NCI-H2029 treated with DMSO at 0.1 percent for 48 hours (cell line): ENCODE measurements at regions not wholly inside any gene's neighbourhood (a gene's known extent, or its start where the extent isn't known, plus 50 kb on each side); places are given as distances from the start of the nearest gene placed in this dataset.

Source experiments
- DNase-seq: peaks from one replicate; lab custom pipeline; 2025; lab: John Stamatoyannopoulos, UW

DNA sequence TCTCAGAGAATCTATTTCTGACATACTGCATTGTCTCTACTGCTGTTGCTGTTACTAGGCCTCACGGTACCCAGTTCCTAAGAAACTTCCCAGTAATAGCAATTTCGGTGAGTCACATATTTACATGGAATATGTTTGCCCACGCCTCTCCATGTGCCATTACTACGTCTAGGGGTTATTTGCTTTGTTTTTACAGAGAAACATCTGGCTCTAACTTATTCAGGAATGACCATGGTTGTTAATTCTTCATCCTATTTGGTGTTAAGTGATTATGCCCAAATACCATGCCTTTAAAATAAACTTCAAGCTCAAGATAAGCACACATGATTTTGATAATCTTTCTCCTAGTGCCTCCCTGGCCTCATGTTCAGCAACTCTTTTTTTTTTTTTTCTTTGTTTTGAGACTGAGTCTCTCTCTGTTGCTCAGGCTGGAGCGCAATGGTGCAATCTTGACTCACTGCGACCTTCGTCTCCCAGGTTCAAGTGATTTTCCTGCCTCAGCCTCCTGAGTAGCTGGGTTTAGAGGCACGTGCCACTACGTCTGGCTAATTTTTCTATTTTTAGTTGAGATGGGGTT lies 101.0 kb upstream of the HS3ST1 start:
- DNase-seq, result peak; percentile 58

DNA sequence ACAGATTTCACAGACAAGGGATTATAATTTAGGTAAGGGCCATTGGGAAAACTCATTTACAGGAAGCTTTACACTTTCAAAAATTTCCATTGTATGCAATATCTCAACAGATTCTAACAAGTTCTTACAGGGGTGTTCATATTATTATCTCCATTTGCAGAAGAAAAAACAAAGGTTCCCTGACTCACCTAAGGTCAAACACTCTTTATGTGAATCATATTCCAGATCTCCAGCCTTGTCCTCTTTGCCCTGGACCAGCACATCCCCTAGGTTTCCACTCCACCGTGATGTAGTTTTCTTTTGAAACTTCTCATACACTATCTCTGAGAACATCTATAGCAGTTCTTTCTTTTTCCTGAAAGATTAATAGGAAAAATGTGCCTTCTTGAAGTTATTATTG lies 96.4 kb upstream of the HS3ST1 start:
- no peak for DNase-seq

DNA sequence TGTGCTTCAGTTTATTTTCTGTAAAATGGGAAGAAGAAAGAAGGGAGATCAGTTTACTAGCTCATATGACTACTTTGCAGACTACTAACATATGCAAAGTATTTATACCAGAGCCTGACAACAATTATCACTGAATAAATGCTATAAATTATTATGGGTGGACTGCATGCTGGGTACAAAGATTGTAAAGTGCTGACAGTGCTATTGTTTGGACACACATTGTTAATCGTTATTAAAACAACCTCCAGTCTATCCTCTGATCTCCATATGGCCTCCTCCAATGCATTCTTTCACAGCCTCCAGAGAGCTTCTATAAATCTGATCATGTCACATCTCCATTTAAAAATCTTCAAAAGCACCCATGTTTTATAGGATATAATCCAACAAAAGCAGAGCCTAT lies 90.1 kb upstream of the HS3ST1 start:
- DNase-seq, result no peak

DNA sequence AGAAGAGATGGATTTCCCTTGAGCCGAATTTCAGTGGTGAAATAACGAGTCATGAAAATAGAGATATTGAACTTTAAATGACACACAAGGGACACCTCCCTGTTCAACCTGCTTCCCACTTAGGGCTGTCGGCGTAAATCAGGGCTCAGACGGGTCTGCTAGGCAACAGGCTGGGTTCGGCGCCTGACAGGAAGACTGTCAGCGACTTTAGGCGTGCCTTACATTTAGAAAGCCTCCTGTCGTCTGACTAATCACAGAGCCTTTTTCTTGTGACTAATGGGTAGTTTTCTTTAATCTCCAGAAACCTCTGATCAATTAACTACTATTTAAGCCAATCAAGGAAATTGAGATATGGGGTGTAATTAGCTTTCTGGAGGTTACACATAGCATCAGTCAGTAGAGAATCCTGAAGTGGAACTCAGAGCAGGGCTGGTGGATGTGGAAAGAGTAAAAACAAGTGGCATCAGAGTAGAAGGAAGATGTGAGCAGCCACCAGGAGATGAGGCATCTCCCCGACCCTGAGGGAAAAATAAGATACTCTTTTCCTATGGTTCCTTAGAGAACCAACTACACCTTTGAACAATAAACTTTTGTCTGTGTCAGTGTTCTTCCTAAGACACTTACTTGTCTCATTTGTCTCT lies 86.2 kb upstream of the HS3ST1 start:
- DNase-seq, result no peak

DNA sequence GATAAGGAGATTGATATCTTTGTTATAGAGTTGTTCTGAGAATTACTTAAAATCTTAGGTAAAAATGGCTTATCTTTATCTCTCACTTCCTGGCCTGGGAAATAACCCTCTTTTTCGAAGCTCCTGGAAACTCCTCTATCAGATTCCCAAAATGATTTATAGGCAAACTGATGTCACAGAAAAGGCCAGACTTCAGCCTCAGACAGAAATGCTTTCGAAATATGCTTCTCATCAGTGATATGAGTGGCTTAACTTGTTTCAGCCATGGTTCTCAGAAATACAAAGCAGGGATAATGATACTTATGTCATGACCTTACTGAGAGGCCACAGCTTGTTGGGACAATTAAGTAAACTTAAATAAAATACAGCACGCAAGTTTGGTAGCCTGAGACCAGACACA lies 85.3 kb upstream of the HS3ST1 start:
- DNase-seq, result no peak

DNA sequence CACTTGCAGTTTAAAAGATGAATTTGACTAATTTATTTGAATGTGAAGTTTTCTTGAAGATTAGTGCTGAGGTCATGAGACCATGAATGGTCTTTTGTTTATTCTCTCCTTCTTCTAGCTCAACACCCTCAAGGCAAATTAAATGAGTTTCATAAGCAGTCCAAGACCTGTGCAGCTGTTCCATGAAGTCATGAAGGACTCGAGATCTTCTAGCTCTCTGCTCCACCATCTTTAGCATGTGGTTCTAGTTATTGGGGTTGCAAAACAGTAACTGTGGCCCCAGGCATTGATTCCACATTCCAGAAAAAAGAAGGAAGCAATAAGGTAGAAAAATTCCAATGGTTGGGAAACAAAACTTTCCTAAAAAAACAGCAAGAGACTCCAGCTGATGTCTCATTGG lies 84.2 kb upstream of the HS3ST1 start:
- DNase-seq, result no peak

DNA sequence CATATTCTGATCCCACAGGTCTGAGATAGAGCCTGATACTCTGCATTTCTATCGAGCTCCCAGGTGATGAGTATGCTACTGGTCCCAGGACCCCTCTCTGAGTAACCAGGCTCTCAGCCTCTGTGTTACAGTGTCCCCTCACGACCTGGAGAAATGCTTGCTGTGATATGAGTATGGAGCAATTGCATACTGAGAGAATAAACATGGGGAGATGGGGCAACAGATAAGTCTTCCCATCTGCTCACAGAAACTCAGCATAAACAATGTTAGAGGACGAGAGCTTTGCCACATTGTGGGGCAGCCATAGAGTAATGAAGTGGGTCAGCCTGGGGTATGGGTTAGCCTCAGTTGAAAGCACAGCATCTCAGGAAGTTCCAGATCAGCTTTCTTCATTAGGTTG lies 82.6 kb upstream of the HS3ST1 start:
- no peak for DNase-seq

DNA sequence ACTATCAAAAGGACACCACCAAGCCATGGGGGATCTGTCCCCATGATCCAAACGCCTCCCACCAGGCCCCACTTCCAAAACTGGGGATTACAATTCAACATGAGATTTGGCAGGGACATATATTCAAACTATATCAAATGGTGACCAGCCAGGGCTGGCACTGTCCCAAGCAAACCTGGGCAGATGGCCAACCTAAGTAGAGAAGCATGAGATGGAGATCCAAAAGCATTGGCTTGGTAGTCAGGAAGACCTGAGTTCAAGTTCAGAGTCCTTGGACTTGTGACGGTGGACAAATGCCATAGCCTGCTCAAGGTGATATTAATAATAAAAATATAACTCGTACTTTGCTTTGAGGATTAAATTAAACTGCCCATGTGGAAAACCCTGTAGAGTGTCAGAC lies 79.2 kb upstream of the HS3ST1 start:
- no peak for DNase-seq

DNA sequence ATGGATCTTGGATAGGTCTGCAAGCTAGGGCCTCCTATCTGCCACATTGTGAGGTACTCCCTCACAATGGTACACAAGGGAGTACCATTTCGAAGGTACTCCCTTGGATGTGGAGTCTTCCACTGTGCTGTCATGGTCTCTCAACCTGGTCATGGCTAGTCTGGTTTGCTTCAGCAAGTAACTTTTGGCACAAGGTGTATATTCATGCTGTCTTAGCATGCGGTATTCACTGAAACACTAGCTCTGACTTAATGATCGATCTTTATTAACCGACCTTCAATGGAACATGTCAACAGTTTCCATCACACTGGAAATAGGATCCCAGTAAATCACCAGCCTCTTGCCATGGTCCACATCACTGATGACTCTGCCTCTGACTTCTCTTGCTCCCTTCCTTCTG lies 77.5 kb upstream of the HS3ST1 start:
- DNase-seq, result no peak

DNA sequence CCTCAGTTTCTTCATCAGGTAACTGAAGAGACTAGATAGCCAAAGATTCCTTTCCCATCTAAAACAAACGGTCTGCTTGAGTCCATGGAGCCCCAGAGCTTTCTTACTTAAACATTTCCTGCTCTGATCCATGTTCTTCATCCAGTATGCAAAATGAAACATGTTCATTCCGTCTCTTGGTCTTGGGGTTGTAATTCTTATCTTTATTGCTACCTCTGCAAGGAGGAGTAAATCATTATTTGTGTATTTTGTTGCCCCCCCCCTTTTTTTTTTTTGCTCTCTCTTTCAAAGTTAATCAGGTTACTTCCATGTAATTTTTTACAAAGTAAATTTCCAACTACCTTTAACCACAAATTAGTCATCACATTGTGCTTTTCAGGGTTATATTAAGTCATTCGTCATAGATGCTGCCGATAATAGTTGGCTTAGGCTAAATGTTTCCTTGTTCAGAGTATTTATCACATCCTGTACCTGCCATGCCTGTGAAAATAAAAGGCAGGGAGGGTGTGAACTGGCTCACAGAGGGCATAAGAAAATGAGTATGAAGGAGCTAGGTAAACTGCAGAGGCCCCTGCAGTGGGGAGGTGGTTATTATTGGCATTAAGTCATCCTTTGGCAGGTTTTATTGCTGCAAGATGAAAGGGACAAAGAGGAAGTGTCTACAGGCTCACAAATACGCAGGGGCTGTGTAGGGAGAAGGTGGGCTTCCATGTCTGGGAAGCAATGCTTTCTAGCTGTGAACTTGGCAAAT lies 76.7 kb upstream of the HS3ST1 start:
- DNase-seq, result no peak

DNA sequence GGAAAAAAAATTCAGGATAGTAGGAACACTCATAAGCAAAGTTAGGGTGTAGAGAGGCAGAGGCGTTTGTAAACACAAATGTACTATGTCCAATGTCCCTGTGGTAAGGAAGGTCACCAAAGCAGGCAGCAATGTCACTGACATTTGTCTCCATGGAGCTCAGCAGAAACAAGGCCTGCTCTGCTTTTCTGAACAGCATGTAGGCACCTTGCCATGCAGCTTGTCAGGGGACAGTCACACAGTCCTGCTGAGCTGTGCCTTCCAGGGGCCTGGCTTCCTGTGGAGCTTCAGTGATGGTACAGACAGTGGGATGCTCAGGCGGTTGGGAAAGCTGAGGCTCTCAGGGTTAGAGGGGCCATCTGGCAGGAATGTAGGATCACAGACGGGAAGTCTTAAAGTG lies 74.5 kb upstream of the HS3ST1 start:
- DNase-seq, result no peak

DNA sequence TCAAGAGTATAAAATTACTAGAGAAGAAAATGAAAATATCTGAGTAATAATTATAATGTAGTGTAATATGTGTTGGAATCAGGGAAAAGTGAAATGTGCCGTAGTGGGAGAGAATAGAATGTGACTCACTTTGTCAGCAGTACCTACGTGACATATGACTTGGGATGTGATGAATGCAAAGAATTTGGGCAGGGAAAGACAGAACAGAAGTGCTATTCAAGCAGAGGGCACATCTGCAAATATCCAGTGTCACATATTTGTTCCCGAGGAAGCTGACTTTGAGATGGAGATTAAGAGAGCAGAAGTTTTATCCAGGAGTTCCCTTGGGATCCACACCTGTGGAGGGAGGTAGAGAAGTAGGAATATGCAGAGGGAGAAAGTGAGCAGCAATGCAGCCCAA lies 69.3 kb upstream of the HS3ST1 start:
- DNase-seq, result no peak

DNA sequence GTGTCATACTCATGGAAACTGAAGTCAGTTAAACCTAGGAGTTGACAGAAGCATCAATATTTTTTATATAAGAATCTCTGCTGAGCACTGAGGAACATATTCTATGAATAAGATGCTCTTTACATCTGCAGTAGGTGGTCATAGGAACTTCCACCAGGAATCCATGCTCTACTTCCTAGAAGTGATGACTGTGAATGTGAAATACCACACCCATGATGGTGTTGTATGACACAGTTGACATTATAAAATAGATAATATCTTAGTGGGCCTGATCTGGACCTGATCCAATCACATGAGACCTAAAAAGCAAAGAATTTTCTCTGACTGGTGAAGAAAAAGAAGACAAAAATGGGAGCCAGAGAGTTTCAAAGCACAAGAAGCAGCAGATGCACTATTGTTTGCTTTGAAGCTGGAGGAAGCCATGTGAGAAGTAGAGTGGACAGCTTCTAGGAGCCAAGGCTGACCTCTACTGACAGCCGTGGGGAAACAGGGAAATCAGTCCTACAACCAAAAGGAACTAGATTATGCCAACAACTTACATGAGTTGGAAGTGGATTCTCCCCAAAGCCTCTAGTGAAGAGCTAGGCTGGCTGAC lies 68.6 kb upstream of the HS3ST1 start:
- no peak for DNase-seq

DNA sequence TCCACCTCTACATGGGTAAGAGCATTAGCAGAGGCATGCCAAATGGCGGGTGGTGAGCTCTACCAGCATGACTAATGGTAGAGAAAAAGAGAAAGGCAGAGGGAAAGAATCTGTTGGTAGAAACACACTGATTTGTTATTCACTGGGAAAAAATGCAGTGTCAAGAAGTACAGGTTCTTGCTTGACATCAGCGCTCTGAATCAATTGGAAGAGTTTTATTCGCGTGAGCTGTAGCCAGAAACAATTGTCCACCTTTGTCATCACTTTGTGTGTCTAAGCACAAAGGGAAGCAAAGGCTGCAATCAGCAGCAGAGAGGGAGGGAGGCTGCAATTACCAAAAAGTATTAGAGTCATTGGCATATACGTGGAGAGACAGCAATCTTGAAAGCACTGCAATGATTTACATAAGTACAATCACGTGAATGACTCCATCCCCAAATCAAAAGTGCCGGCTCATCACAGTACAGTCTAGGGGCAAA lies 67.7 kb upstream of the HS3ST1 start:
- no peak for DNase-seq

DNA sequence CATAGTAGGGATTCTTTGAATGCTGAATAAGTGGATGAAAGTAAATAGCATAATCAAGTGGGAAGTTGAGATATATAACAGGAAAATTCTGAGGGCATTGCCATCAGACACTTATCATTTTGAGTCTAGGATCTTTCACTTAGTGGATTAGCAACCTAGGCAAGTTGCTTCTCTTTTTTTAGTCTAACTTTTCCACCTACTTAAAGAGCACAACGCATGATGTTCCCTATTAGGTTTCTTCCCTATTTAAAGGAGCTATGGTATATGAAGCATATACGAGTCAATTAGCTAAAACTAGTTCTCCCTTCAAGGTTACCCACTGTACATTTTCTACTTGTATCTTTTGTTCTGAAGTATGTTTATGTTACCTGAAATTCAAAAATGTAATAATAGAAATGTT lies 67.1 kb upstream of the HS3ST1 start:
- DNase-seq, result no peak

DNA sequence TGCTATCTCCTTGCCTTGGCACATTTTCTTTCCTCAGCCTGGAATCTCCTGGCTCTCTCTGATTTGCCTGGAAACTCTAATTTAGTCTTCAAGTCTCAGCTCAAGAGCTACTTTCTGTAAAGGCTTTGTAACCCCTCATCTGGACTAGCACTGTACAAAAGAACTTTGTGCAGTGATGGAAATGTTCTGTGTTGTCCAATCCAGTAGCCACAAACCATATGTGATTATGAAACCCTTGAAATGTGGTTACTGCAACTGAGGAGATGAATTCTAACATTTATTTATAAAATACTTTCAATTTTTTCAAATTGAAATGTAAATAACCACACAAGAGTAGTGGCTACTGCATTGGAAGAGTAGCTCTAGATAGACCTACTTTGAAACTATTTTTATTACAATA lies 66.6 kb upstream of the HS3ST1 start:
- DNase-seq, result no peak

DNA sequence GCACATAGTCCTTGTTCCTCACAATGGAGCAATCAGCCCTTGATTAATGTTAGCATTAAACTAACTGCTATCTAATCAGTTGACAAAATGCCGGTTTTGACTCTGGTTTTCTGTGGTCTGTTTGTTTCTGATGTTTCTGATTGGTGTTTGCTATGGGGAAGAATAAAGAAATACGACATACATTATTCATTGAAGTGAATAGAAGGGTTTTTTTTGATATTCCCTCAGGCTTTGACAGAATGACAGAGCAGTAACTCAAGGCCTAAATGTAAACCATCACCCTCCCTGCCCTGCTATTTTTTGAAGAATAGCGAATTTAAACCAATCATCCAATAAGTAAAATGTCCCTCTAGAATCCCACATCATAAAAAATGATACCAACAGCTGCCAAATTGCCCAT lies 65.5 kb upstream of the HS3ST1 start:
- DNase-seq, result no peak

DNA sequence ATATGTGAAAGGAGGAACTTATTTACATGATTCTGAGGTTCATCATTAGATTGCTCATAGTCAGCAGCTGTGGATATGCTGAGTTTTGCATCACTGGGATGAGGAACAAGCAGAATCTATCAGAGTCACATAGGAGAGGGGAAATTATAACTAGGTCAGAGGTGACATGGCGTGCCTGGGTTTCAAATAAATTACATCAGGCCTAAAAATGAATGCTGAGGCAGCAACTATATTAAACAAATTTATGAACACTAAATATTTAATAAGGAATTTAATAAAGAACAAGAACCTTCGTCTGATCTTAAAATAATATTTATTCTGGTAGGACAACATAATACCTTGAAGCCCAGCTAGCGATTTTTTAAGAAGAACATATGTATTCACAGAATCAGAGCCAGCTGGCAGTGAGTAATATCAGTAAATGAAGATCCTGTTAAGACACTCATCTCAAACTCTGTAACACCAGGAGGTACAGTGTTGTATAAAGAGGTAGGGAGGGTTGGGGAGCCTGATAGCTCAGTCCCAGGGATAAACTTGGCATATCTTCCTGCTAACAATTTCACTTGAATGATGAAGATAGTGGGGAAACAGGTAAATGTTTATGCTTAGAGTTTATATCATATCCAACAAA lies 60.9 kb upstream of the HS3ST1 start:
- no peak for DNase-seq

DNA sequence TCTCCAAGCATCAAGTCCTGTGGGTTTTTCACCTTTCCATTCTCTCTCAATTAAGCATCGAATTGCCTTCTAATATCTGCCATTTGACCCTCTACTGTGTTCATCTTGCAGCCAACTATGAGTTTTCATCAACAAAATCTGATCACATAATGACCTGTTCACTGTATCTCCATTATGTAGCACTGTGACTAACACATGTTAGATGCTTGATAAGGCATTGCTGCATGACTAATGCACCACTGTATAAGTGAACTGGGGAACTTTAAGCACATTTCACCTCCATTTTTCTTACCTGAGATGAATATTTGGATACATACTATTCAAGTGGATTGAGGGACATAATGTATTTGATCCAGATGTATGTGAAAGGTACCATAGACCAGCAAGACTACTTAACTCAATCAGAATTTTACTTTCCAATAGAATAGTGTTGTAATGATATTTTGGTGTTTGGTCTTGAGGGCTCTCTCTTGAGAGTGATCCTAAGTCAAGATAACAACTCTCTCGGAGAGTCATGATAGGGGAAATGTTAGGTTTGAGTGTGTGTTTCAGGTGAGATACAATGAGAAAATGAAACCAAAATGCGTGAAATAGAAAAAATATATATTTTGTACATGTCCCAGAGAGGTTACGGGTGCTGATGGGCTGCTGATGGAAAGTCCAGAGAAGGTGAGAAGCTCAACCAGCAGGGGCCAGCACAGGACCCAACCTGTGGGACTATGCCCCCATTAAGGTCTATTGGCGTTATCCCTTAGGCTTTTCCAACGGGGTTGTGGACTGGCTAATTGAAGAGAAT lies 60.2 kb upstream of the HS3ST1 start:
- no peak for DNase-seq

DNA sequence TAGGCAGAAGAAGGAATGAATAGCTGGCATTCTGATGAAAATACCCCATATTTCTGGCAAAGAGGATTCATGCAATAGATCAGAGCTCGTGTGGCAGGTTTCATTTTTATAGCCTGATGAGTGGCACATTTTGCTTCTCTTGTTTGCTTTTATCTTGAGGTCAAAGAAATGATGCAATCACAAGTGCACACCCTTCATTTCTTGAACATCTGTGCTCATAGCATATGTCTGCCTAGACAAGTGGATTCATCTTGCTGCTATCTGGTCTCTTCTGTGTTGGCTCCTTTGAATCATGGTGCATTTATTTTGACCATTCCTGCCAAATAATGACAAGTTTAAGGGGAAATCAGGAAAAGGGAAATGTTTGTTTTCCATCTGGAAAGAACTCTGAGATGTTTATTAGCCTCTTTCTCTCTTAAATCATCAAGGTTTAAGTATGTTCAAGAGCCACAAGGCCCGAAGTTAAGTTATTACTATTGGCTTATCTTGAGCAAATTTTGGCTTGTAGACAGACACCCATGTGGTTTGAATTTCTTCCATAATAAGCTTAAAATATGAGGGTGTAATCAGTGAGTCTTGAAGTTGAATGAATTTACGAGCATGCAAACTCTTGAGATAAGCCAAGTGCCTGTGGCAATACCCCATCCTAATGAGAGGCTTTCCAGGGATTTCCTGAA lies 59.3 kb upstream of the HS3ST1 start:
- DNase-seq, result peak; percentile 29

DNA sequence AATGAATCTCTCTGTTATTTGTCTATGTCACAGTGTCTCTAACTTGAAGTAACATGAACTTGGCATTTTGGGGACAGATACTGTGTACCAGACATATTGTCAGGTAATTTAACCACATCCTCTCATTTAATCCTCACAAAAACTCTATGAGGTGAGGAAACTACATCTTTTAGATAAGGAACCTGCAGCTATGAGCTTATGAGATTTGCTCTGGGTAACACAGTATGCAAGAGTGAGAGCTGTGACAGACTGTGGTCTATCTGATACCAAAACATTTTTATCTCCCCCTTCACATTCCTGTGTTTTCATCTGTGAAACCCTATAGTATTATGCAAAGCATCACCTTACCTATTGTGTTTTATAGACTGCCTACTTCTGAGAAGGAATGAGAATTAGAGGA lies 58.4 kb upstream of the HS3ST1 start:
- DNase-seq, result no peak
